ENCODE measurements at regions not wholly inside any gene's neighbourhood (a gene's known extent, or its start where the extent isn't known, plus 50 kb on each side); places are given as distances from the start of the nearest gene placed in this dataset.

GRCh38 chr13:106143930-106144709, 391.3 kb downstream of the EFNB2 start:
- H3K4me3 ChIP-seq (ENCODE audit: low read depth, low read length), result no peak overlapping the region
- TF ChIP-seq CTCF (conservative IDR thresholded peaks at IDR 0.05; ENCODE audit: low read depth, low read length), result no peak
- no peak for DNase-seq (ENCODE audit: low read depth)

- no peak for TF ChIP-seq CTCF (conservative IDR thresholded peaks at IDR 0.05; ENCODE audit: low read depth, low read length)
- DNase-seq (ENCODE audit: low read depth), result no peak
- H3K4me3 ChIP-seq (ENCODE audit: low read depth, low read length), result no peak overlapping the region
Observed at GRCh38 chr13:106143392-106143791, 392.1 kb downstream of the EFNB2 start.

GRCh38 chr13:106140476-106140875, 395.0 kb downstream of the EFNB2 start:
- DNase-seq (ENCODE audit: low read depth), result no peak

GRCh38 chr13:106139942-106140341, 395.5 kb downstream of the EFNB2 start:
- DNase-seq (ENCODE audit: low read depth), result no peak
- H3K4me3 ChIP-seq (ENCODE audit: low read depth, low read length), result no peak overlapping the region
- TF ChIP-seq CTCF (conservative IDR thresholded peaks at IDR 0.05; ENCODE audit: low read depth, low read length), result no peak

More at GRCh38 chr13:106140476-106140875, 395.0 kb downstream of the EFNB2 start:
- H3K4me3 ChIP-seq (ENCODE audit: low read depth, low read length), result no peak overlapping the region
- no peak for TF ChIP-seq CTCF (conservative IDR thresholded peaks at IDR 0.05; ENCODE audit: low read depth, low read length)

GRCh38 chr13:106139377-106139776, 396.1 kb downstream of the EFNB2 start:
- DNase-seq (ENCODE audit: low read depth), result no peak
- TF ChIP-seq CTCF (conservative IDR thresholded peaks at IDR 0.05; ENCODE audit: low read depth, low read length), result no peak

GRCh38 chr13:106138620-106139019, 396.8 kb downstream of the EFNB2 start:
- DNase-seq (ENCODE audit: low read depth), result no peak
- TF ChIP-seq CTCF (conservative IDR thresholded peaks at IDR 0.05; ENCODE audit: low read depth, low read length), result no peak
- H3K4me3 ChIP-seq (ENCODE audit: low read depth, low read length), result no peak overlapping the region

More at GRCh38 chr13:106139377-106139776, 396.1 kb downstream of the EFNB2 start:
- no peak overlapping the region for H3K4me3 ChIP-seq (ENCODE audit: low read depth, low read length)

GRCh38 chr13:106133025-106133424, 402.4 kb downstream of the EFNB2 start:
- H3K4me3 ChIP-seq (ENCODE audit: low read depth, low read length), result no peak overlapping the region
- peak; percentile 41 for DNase-seq (ENCODE audit: low read depth)
- TF ChIP-seq CTCF (conservative IDR thresholded peaks at IDR 0.05; ENCODE audit: low read depth, low read length), result no peak
